H1 (cell line): ENCODE measurements at regions not wholly inside any gene's neighbourhood (a gene's known extent, or its start where the extent isn't known, plus 50 kb on each side); places are given as distances from the start of the nearest gene placed in this dataset.

Experiments
- CTCF ChIA-PET: fragments of 300-600 bp; sonication (Branson Sonifier 250); formaldehyde crosslinking; loops from one replicate; lab custom pipeline; 2021; ENCODE audit not compliant: partially characterized antibody; lab: Charles Lee
- POLR2A ChIA-PET: fragments of 300-600 bp; sonication (Branson Sonifier 250); formaldehyde crosslinking; loops from one replicate; lab custom pipeline; 2021; ENCODE audit warnings: inconsistent platforms; ENCODE audit not compliant: partially characterized antibody; lab: Charles Lee
- DNase-seq, 2 experiments: peaks; one replicate each; pipeline versions ENCODE4 v3.0.0 to v3.0.0-alpha.2; 2010 to 2022; ENCODE audit warnings: low spot score in 2 of 2, low read depth in 1 of 2, mixed read lengths in 1 of 2
- FAIRE-seq: peaks from 2 replicates; lab custom pipeline; 2011; peaks lifted over from hg19 to GRCh38; lab: Jason Lieb, UNC
- H2AFZ ChIP-seq: 2 replicates; pipeline ENCODE4 v1.8.1; 2012; ENCODE audit warnings: low read length, inconsistent platforms
- H2AK5ac ChIP-seq: 2 replicates; pipeline ENCODE4 v1.6.1; 2013; ENCODE audit warnings: low read depth, low read length
- H2BK120ac ChIP-seq: replicated peaks from 2 replicates; pipeline ENCODE3; 2013; ENCODE audit warnings: low read depth, low read length, inconsistent platforms
- H2BK12ac ChIP-seq: 2 replicates; pipeline ENCODE4 v1.6.1; 2013; ENCODE audit warnings: low read depth, low read length
- H2BK15ac ChIP-seq: 2 replicates; pipeline ENCODE4 v1.6.1; 2013; ENCODE audit warnings: low read length
- H2BK20ac ChIP-seq: 2 replicates; pipeline ENCODE4 v1.6.1; 2013; ENCODE audit warnings: low read length
- H2BK5ac ChIP-seq: 2 replicates; pipeline ENCODE4 v1.6.1; 2013; ENCODE audit warnings: low read depth, low read length
- H3K14ac ChIP-seq: 2 replicates; pipeline ENCODE4 v1.6.1; 2013; ENCODE audit warnings: inconsistent platforms; ENCODE audit not compliant: insufficient read length
- H3K18ac ChIP-seq: 2 replicates; pipeline ENCODE4 v1.6.1; 2013; ENCODE audit warnings: low read length; ENCODE audit errors: extremely low read depth
- H3K23ac ChIP-seq: 2 replicates; pipeline ENCODE4 v1.6.1; 2013; ENCODE audit warnings: inconsistent platforms; ENCODE audit not compliant: insufficient read length
- H3K23me2 ChIP-seq: 2 replicates; pipeline ENCODE4 v1.6.1; 2013; ENCODE audit warnings: low read depth, low read length
- H3K27ac ChIP-seq: 2 replicates; pipeline ENCODE4 v1.6.1; 2011; ENCODE audit warnings: low read depth, low read length, inconsistent platforms
- H3K27me3 ChIP-seq, 4 experiments: replicated peaks in 1 of 4; 1 replicate in 1 of 4; 2 replicates in 3 of 4; pipeline versions ENCODE4 v1.6.1 to v1.8.1; 2011 to 2013; ENCODE audit warnings: low read length in 3 of 4, mild to moderate bottlenecking in 3 of 4, inconsistent platforms in 2 of 4, mixed read lengths in 2 of 4, moderate library complexity in 1 of 4; ENCODE audit not compliant: control insufficient read depth in 3 of 4, insufficient read depth in 3 of 4; ENCODE audit errors: extremely low read depth in 1 of 4
- H3K36me3 ChIP-seq, 4 experiments: 2 replicates each; pipeline versions ENCODE4 v1.6.1 to v1.8.1; 2011 to 2013; ENCODE audit warnings: mild to moderate bottlenecking in 4 of 4, low read length in 3 of 4, moderate library complexity in 2 of 4, control low read depth in 1 of 4, inconsistent platforms in 1 of 4; ENCODE audit not compliant: insufficient read depth in 4 of 4, control insufficient read depth in 2 of 4
- H3K4ac ChIP-seq: replicated peaks from 2 replicates; pipeline ENCODE3; 2013; ENCODE audit warnings: low read length, low read depth, mixed read lengths, inconsistent platforms; ENCODE audit not compliant: insufficient read length
- H3K4me1 ChIP-seq, 4 experiments: replicated peaks in 1 of 4; 1 replicate in 1 of 4; 2 replicates in 3 of 4; pipeline versions ENCODE4 v1.6.1 to v1.8.1; 2011 to 2013; ENCODE audit warnings: low read length in 3 of 4, inconsistent platforms in 2 of 4, mixed read lengths in 1 of 4; ENCODE audit not compliant: insufficient read depth in 4 of 4, control insufficient read depth in 3 of 4
- H3K4me2 ChIP-seq, 2 experiments: 2 replicates each; pipeline versions ENCODE4 v1.6.1 to v1.8.1; 2011 to 2013; ENCODE audit warnings: low read depth in 2 of 2, low read length in 2 of 2, control low read depth in 1 of 2, inconsistent platforms in 1 of 2, mild to moderate bottlenecking in 1 of 2; ENCODE audit not compliant: insufficient read depth in 1 of 2
- H3K4me3 ChIP-seq, 4 experiments: fragments of 200-600, 300-600 bp in 1 of 4; sonication (generic), shearing (Covaris generic), sonication (Bioruptor Twin) in 1 of 4; 2 replicates each; pipeline versions ENCODE4 v1.5.1 to v1.8.1; 2011 to 2016; ENCODE audit warnings: low read length in 4 of 4, low read depth in 3 of 4, control low read depth in 2 of 4, inconsistent platforms in 2 of 4, mild to moderate bottlenecking in 2 of 4, mixed read lengths in 1 of 4, moderate library complexity in 1 of 4; ENCODE audit not compliant: insufficient read depth in 2 of 4; ENCODE audit errors: extremely low read depth in 1 of 4
- H3K56ac ChIP-seq: replicated peaks from 2 replicates; pipeline ENCODE3; 2013; ENCODE audit warnings: low read depth, mild to moderate bottlenecking, mixed read lengths, low read length, inconsistent platforms; ENCODE audit not compliant: insufficient read length
- H3K79me1 ChIP-seq: 2 replicates; pipeline ENCODE4 v1.6.1; 2013; ENCODE audit warnings: low read depth, low read length, control low read depth
- H3K79me2 ChIP-seq, 2 experiments: 2 replicates each; pipeline versions ENCODE4 v1.6.1 to v1.8.1; 2012 to 2013; ENCODE audit warnings: low read length in 2 of 2, mild to moderate bottlenecking in 2 of 2, inconsistent platforms in 1 of 2; ENCODE audit not compliant: insufficient read depth in 2 of 2, control insufficient read depth in 1 of 2
- H3K9ac ChIP-seq, 4 experiments: replicated peaks in 1 of 4; 1 replicate in 1 of 4; 2 replicates in 3 of 4; pipeline versions ENCODE4 v1.6.1 to v1.8.1; 2011 to 2013; ENCODE audit warnings: low read depth in 3 of 4, low read length in 3 of 4, control low read depth in 2 of 4, mild to moderate bottlenecking in 2 of 4, moderate library complexity in 2 of 4, inconsistent platforms in 1 of 4; ENCODE audit errors: extremely low read depth in 1 of 4
- H3K9me3 ChIP-seq, 2 experiments: 2 replicates each; pipeline versions ENCODE4 v1.6.1 to v1.8.1; 2012 to 2013; ENCODE audit warnings: mild to moderate bottlenecking in 2 of 2, moderate library complexity in 2 of 2, control low read depth in 1 of 2, inconsistent platforms in 1 of 2, low read depth in 1 of 2, low read length in 1 of 2, mixed read lengths in 1 of 2; ENCODE audit not compliant: insufficient read depth in 2 of 2
- H4K20me1 ChIP-seq, 2 experiments: replicated peaks in 1 of 2; 2 replicates each; pipeline versions ENCODE3 to v1.8.1; 2011 to 2013; ENCODE audit warnings: inconsistent platforms in 2 of 2, low read length in 2 of 2, mild to moderate bottlenecking in 1 of 2; ENCODE audit not compliant: insufficient read depth in 2 of 2, control insufficient read depth in 1 of 2
- H4K5ac ChIP-seq: 2 replicates; pipeline ENCODE4 v1.6.1; 2013; ENCODE audit warnings: low read length, low read depth, mixed read lengths, inconsistent platforms; ENCODE audit not compliant: insufficient read length
- H4K8ac ChIP-seq: 2 replicates; pipeline ENCODE4 v1.8.0; 2013; ENCODE audit warnings: mild to moderate bottlenecking, moderate library complexity, low read length, inconsistent platforms; ENCODE audit not compliant: insufficient read depth; ENCODE audit errors: extremely low read depth
- H4K91ac ChIP-seq: replicated peaks from 2 replicates; pipeline ENCODE3; 2013; ENCODE audit warnings: low read length, mixed read lengths, inconsistent platforms; ENCODE audit not compliant: insufficient read length
- BACH1 ChIP-seq: IDR thresholded peaks from 2 replicates; pipeline ENCODE4 v1.6.1; 2012; ENCODE audit warnings: low read length, improper control_type of control experiment
- BRCA1 ChIP-seq: IDR thresholded peaks from 2 replicates; pipeline ENCODE4 v1.6.1; 2012; ENCODE audit warnings: low read depth, low read length, improper control_type of control experiment
- CEBPB ChIP-seq: IDR thresholded peaks from 2 replicates; pipeline ENCODE4 v1.6.1; 2012; ENCODE audit warnings: low read depth, low read length
- EP300 ChIP-seq, 2 experiments: IDR thresholded peaks; 1 replicate in 1 of 2; 2 replicates in 1 of 2; pipeline ENCODE4 v1.6.1; 2011 to 2012; ENCODE audit warnings: low read depth in 2 of 2, low read length in 2 of 2, mild to moderate bottlenecking in 2 of 2, borderline replicate concordance in 1 of 2, inconsistent platforms in 1 of 2, moderate library complexity in 1 of 2
- GTF2F1 ChIP-seq: IDR thresholded peaks from 2 replicates; pipeline ENCODE4 v1.6.1; 2012; ENCODE audit warnings: low read depth, low read length, improper control_type of control experiment, borderline replicate concordance
- JUND ChIP-seq: IDR thresholded peaks from 2 replicates; pipeline ENCODE4 v1.6.1; 2011; ENCODE audit warnings: mild to moderate bottlenecking, improper control_type of control experiment, low read length
- KDM5A ChIP-seq: fragments of 200-600 bp; IDR thresholded peaks from 2 replicates; pipeline ENCODE4 v1.7.1; 2012; ENCODE audit warnings: mild to moderate bottlenecking, low read length, inconsistent platforms, mixed read lengths
- RFX5 ChIP-seq: IDR thresholded peaks from 2 replicates; pipeline ENCODE4 v1.6.1; 2011; ENCODE audit warnings: low read depth, low read length, improper control_type of control experiment, borderline replicate concordance
- SIN3A ChIP-seq, 2 experiments: IDR thresholded peaks in 1 of 2; conservative IDR thresholded peaks in 1 of 2; 2 replicates each; pipeline ENCODE4 v1.6.1; 2011 to 2012; ENCODE audit warnings: low read length in 2 of 2, improper control_type of control experiment in 1 of 2, low read depth in 1 of 2, mild to moderate bottlenecking in 1 of 2
- SIX5 ChIP-seq: IDR thresholded peaks from 2 replicates; pipeline ENCODE4 v1.6.1; 2011; ENCODE audit warnings: mild to moderate bottlenecking, low read depth, low read length
- SP2 ChIP-seq: IDR thresholded peaks from 2 replicates; pipeline ENCODE4 v1.6.1; 2012; ENCODE audit warnings: mild to moderate bottlenecking, low read length, inconsistent platforms
- TAF1 ChIP-seq: IDR thresholded peaks from 2 replicates; pipeline ENCODE4 v1.6.1; 2011; ENCODE audit warnings: mild to moderate bottlenecking, low read depth, low read length
- YY1 ChIP-seq: IDR thresholded peaks from 2 replicates; pipeline ENCODE4 v1.6.1; 2011; ENCODE audit warnings: low read depth, mild to moderate bottlenecking, low read length
- WGBS, 2 experiments: shearing (Covaris generic) in 1 of 2; methylation state at CpG; one replicate each; pipeline versions ENCODE4 v1.1.6 to v1.1.7; 2013 to 2015; ENCODE audit warnings: low lambda C conversion rate in 2 of 2, mixed read lengths in 2 of 2, inconsistent platforms in 1 of 2, low coverage in 1 of 2, missing lambda C conversion rate in 1 of 2; ENCODE audit not compliant: insufficient replicate concordance in 2 of 2, insufficient coverage in 1 of 2, insufficient read length in 1 of 2; ENCODE audit errors: extremely low coverage in 1 of 2, missing lambda C conversion rate in 1 of 2; 5-methylcytosine and 5-hydroxymethylcytosine counted together
- TF ChIP-seq, protein P1 (sequence below): IDR thresholded peaks from 2 replicates; pipeline ENCODE4 v1.6.1; 2012; ENCODE audit warnings: inconsistent platforms

DNA sequence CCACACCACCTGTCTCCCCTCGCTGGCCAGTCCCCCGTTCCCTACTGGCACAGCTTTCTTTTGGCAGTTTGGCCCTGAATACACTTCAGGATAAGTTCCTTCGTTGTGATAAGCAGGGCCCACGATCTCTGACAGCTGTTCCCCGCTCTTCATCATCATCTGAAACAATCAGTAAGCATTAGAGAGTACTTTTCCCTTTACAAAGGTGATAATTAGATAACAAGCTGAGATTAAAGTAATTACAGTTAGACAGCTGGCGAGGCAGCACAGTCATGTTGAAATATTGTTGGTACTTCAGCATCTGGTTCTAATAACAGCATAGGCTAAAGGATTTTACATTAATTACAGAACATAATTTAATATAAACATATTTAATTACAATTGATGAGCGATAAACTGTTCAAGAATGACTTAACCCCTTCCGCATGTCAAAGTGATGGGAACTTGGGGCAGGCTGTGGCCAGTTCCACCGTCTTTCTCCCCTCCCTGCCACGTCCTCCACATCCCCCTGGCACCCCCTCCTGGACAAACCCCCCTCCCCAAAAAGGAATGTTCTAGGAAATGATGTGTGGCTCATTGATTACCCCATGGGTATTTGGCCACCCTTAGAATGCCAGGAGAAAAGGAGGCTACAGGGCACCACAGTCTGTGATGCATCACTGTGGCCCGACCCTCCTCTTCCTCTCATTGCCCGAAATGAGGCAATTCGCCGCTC lies 134.9 kb downstream of the RCN1 start:
- FAIRE-seq: no peak
- Histone ChIP-seq H3K4me3 (no peak overlapping the region), H3K14ac (no peak overlapping the region), H3K23ac (no peak overlapping the region), H3K27ac (no peak overlapping the region), H4K5ac (no peak overlapping the region), H3K9me3 (no peaks in the 10 kb centered on the region), H3K4me1 (no peaks in the 10 kb centered on the region), H3K36me3 (no peaks in the 10 kb centered on the region), H4K8ac (no peak overlapping the region), H3K56ac (no peak overlapping the region), H2BK12ac (no peak overlapping the region), H4K91ac (no peak overlapping the region), H3K9ac (no peak overlapping the region), H3K4ac (no peak overlapping the region), H2BK15ac (no peak overlapping the region), H3K18ac (no peak overlapping the region), H2AFZ (no peak overlapping the region), H3K23me2 (no peaks in the 10 kb centered on the region), H2BK20ac (no peak overlapping the region), H3K4me2 (no peak overlapping the region), H2BK120ac (no peak overlapping the region), H2BK5ac (no peak overlapping the region), H3K79me2 (no peaks in the 10 kb centered on the region), H3K27me3 (no peaks in the 10 kb centered on the region), H4K20me1 (no peaks in the 10 kb centered on the region), H2AK5ac (no peak overlapping the region), H3K79me1 (no peaks in the 10 kb centered on the region)
- no peak for DNase-seq
- CTCF ChIA-PET: interaction anchor here (0.8 to 0.9 kb wide), 2 partner anchors 11 to 24 kb away, joined by 3 to 4 read pairs; no protein-coding TSS in a partner anchor
- WGBS, 2 experiments: 88% methylated on average over 12 of the region's 14 CpGs; no CpG with 5 or more reads in 1 of the 2 experiments
- POLR2A ChIA-PET: no interaction called here
- TF ChIP-seq CEBPB (no peak), RFX5 (no peak), TAF1 (no peak), BRCA1 (no peak), SP2 (no peak), YY1 (no peak), EP300 (IDR thresholded peaks at IDR 0.05; ENCODE audit: borderline replicate concordance in 1 of 2, low read depth in 2 of 2, low read length in 2 of 2) (no peak), SIN3A (conservative IDR thresholded peaks at IDR 0.05 in 1 of 2, IDR thresholded peaks at IDR 0.05 in 1 of 2; ENCODE audit: low read depth in 1 of 2, low read length in 2 of 2) (no peak), SIX5 (no peak), BACH1 (no peak), JUND (no peak), KDM5A (no peak), GTF2F1 (no peak)
- TF ChIP-seq, protein P1, sequence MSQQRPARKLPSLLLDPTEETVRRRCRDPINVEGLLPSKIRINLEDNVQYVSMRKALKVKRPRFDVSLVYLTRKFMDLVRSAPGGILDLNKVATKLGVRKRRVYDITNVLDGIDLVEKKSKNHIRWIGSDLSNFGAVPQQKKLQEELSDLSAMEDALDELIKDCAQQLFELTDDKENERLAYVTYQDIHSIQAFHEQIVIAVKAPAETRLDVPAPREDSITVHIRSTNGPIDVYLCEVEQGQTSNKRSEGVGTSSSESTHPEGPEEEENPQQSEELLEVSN: no peak
